ENCODE measurements at regions not wholly inside any gene's neighbourhood (a gene's known extent, or its start where the extent isn't known, plus 50 kb on each side); places are given as distances from the start of the nearest gene placed in this dataset.

DNA sequence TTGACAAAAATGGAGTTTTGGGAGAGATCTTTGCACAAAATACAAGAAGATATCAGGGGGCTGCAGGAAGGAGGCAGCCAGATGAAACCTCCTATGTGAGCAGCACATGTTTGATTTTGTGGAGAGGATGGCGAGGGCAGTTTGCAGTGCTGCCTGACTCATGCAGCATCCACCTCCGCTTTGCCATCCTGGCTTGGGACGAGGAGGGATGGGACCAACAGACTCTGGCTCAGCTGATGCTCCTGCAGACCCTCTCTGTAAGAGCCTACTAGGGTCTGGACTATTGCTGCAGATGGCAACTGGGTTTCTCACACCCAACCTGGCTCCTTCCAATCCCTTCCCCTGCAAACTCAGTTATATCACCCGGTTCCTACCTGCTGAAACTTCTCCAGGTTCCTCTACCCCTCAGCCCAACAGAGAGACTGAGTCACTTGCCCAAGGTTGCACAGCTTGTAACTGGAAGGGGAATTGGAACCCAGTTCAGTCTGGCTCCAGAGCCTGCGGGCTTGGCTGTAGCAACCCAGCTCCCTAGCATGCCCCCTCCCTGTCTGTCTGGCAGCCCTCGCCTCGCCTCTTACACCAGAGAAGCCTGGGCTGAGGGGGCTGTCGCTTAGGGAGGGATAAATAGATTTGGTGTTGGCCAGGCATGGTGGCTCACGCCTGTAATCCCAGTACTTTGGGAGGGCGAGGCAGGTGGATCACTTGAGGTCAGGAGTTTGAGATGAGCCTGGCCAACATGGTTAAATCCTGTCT is 205.8 kb downstream of the PTPRU start:
- no peaks in the 10 kb centered on the region for H3K9me3 Mint-ChIP-seq (ENCODE audit: low read depth)
- no peak overlapping the region for H3K27ac Mint-ChIP-seq (ENCODE audit: unreplicated experiment)
- DNase-seq (ENCODE audit: low spot score), result no peak
- peaks cover 56% of the 10 kb centered on the region for H3K27me3 Mint-ChIP-seq (ENCODE audit: low read depth)
- no peaks in the 10 kb centered on the region for H3K4me1 Mint-ChIP-seq (ENCODE audit: low read depth)
- no peak overlapping the region for H3K4me3 Mint-ChIP-seq (ENCODE audit: unreplicated experiment)
- H3K36me3 Mint-ChIP-seq (ENCODE audit: low read depth), result no peaks in the 10 kb centered on the region
- TF ChIP-seq, protein P1, sequence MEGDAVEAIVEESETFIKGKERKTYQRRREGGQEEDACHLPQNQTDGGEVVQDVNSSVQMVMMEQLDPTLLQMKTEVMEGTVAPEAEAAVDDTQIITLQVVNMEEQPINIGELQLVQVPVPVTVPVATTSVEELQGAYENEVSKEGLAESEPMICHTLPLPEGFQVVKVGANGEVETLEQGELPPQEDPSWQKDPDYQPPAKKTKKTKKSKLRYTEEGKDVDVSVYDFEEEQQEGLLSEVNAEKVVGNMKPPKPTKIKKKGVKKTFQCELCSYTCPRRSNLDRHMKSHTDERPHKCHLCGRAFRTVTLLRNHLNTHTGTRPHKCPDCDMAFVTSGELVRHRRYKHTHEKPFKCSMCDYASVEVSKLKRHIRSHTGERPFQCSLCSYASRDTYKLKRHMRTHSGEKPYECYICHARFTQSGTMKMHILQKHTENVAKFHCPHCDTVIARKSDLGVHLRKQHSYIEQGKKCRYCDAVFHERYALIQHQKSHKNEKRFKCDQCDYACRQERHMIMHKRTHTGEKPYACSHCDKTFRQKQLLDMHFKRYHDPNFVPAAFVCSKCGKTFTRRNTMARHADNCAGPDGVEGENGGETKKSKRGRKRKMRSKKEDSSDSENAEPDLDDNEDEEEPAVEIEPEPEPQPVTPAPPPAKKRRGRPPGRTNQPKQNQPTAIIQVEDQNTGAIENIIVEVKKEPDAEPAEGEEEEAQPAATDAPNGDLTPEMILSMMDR (IDR thresholded peaks at IDR 0.05), result no peak

DNA sequence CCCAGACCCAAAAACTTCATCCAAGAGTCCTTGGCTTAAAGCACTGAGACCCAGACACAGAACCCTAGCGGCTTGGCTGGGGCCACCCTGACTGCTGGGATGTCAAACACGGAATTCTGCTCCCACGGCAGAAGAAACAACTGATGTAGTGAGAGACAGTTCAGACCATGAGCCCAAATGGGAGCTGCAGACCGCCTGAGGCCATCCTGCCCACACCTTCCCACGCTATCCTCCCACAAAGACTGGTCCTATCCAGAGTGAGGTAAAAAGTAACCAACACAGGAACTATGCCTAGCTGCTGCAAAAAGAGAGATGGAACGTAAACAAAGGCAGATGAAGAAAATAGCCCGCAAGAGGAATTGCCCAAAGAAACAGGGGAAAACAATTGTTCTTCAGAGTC is 203.3 kb downstream of the PTPRU start:
- Mint-ChIP-seq H3K9me3 (ENCODE audit: low read depth) (no peaks in the 10 kb centered on the region), H3K27me3 (ENCODE audit: low read depth) (peaks cover 52% of the 10 kb centered on the region), H3K36me3 (ENCODE audit: low read depth) (no peaks in the 10 kb centered on the region), H3K4me1 (ENCODE audit: low read depth) (no peaks in the 10 kb centered on the region), H3K27ac (ENCODE audit: unreplicated experiment) (no peak overlapping the region), H3K4me3 (ENCODE audit: unreplicated experiment) (no peak overlapping the region)
- no peak for DNase-seq (ENCODE audit: low spot score)
- TF ChIP-seq, protein P1 (IDR thresholded peaks at IDR 0.05), result no peak

DNA sequence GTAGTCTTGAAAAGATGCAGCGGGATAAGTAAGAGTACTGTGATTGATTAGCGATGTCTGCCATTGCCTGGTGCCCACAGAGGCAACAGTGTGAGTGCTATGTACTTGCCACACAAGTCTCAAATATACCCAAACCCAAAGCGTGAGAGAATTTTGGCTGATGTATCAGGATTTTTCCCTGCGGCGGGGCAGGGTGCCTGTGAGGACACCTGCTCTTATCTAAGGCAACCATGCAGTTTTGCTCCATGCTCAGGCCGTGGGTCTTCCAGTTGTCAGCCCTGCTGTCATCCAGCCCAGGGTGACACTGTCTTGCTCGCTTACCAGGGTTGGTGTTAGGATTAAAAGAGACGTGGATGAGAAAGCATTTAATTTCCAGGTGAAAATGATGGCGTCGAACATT is 202.7 kb downstream of the PTPRU start:
- Mint-ChIP-seq H3K4me1 (ENCODE audit: low read depth) (no peaks in the 10 kb centered on the region), H3K9me3 (ENCODE audit: low read depth) (no peaks in the 10 kb centered on the region), H3K27ac (ENCODE audit: unreplicated experiment) (no peak overlapping the region), H3K4me3 (ENCODE audit: unreplicated experiment) (no peak overlapping the region), H3K27me3 (ENCODE audit: low read depth) (peaks cover 47% of the 10 kb centered on the region), H3K36me3 (ENCODE audit: low read depth) (no peaks in the 10 kb centered on the region)
- DNase-seq (ENCODE audit: low spot score), result no peak
- TF ChIP-seq, protein P1 (IDR thresholded peaks at IDR 0.05), result no peak

DNA sequence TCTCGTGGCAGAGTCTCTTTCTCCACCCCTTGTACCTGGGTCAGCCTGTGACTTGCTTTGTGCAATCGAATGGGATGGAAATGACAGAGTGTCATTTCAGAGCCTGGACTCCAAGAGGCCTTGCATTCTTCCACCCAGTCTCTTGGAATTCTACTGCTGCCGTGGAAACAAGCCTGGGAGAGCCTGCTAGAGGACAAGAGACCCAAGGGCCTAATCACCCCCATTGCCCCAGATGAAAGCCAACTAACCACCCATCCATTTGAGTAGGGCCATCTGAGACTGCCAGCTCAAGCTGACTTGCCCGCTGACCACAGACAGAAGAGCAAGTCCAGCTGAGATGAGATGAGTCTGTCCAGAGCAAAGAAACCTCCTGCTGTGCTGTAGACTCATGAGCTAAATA is 201.6 kb downstream of the PTPRU start:
- Mint-ChIP-seq H3K9me3 (ENCODE audit: low read depth) (no peaks in the 10 kb centered on the region), H3K27ac (ENCODE audit: unreplicated experiment) (no peak overlapping the region), H3K36me3 (ENCODE audit: low read depth) (no peaks in the 10 kb centered on the region), H3K27me3 (ENCODE audit: low read depth) (peaks cover 39% of the 10 kb centered on the region), H3K4me1 (ENCODE audit: low read depth) (no peaks in the 10 kb centered on the region), H3K4me3 (ENCODE audit: unreplicated experiment) (no peak overlapping the region)
- no peak for DNase-seq (ENCODE audit: low spot score)
- TF ChIP-seq, protein P1 (IDR thresholded peaks at IDR 0.05), result no peak

DNA sequence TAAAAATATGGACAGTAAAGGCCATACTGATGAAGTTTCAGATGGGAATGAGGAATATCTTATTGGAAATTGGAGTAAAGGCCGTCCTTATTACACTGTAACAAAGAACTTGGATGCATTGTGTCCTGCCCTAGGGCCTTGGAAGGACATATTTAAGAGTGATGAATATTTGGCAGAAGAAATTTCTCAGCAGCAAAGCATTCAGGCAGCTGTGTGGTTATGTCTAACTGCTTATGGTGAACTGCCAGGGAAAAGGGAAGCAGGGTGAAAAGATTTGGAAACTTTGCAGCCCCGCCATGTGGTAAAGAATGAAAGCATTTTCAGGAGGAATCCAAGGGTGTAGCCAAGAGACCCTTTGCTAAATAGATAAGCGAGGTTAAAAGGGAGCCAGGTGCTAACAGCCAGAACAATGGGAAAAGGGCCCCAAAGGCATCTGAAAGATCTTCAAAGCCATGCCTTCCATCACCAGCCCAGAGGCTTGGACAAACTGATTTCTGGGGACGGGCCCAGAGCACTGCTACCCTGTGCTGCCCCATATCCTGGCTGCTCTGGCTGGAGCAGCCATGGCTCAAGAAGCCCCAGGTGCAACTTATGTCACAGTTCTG is 200.0 kb downstream of the PTPRU start:
- no peak overlapping the region for H3K4me3 Mint-ChIP-seq (ENCODE audit: unreplicated experiment)
- peaks cover 32% of the 10 kb centered on the region for H3K27me3 Mint-ChIP-seq (ENCODE audit: low read depth)
- H3K27ac Mint-ChIP-seq (ENCODE audit: unreplicated experiment), result no peak overlapping the region
- DNase-seq (ENCODE audit: low spot score), result no peak
- H3K4me1 Mint-ChIP-seq (ENCODE audit: low read depth), result no peaks in the 10 kb centered on the region
- TF ChIP-seq, protein P1 (IDR thresholded peaks at IDR 0.05), result no peak
- H3K9me3 Mint-ChIP-seq (ENCODE audit: low read depth), result peaks cover 5% of the 10 kb centered on the region
- no peaks in the 10 kb centered on the region for H3K36me3 Mint-ChIP-seq (ENCODE audit: low read depth)
